Activated T-cell treated with anti-CD3 and anti-CD28 coated beads, Interleukin-2, amount 50 U/mL, for 1 hour (primary cell): ENCODE measurements at regions not wholly inside any gene's neighbourhood (a gene's known extent, or its start where the extent isn't known, plus 50 kb on each side); places are given as distances from the start of the nearest gene placed in this dataset.

Experiments
- DNase-seq: peaks from one replicate; pipeline ENCODE4 v3.0.0-alpha.2; 2020

DNA sequence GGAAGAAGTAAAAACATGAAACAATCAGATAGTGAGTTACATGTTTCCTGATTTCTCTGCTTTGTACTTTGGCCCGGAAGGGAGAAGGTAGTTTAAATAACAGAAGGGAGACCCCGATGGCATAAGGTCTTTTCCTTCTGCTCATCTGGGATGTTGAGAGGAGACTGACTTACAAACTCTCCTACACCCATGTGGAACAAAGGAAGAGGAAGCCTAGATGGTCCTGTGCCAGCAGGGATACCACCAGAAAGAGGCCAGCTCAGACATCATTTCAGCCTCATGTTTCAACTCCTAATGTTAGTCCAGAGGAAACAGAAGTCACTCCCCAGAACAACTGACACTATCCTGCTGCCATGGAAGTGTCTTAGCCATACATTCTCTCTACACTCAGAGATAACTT is 250.7 kb upstream of the NOX3 start:
- DNase-seq: no peak

DNA sequence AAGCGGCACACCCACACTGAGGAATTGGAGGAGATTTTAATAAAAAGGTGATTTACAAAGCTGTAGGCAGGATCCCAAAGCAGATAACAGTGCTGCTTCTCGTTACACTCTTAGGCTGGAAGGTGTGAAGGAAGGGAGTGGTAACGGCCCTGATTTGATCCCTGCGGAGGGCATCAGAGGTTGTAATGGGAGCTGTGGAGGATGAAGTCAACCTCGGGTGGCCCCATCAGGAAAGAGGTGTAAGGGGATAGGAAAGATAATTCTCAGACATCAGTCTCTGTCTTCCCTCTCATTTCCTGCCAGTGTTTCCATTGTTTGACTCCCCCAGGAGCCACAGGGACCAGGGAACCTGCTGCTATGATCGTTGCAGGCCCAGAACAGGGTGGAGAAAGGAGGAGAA is 245.7 kb upstream of the NOX3 start:
- no peak for DNase-seq

- no peak for DNase-seq
These were observed 239.9 kb upstream of the NOX3 start for GRCh38 chr6:155695495-155695894.

- no peak for DNase-seq
These were observed 238.8 kb upstream of the NOX3 start for GRCh38 chr6:155694419-155694790.

DNA sequence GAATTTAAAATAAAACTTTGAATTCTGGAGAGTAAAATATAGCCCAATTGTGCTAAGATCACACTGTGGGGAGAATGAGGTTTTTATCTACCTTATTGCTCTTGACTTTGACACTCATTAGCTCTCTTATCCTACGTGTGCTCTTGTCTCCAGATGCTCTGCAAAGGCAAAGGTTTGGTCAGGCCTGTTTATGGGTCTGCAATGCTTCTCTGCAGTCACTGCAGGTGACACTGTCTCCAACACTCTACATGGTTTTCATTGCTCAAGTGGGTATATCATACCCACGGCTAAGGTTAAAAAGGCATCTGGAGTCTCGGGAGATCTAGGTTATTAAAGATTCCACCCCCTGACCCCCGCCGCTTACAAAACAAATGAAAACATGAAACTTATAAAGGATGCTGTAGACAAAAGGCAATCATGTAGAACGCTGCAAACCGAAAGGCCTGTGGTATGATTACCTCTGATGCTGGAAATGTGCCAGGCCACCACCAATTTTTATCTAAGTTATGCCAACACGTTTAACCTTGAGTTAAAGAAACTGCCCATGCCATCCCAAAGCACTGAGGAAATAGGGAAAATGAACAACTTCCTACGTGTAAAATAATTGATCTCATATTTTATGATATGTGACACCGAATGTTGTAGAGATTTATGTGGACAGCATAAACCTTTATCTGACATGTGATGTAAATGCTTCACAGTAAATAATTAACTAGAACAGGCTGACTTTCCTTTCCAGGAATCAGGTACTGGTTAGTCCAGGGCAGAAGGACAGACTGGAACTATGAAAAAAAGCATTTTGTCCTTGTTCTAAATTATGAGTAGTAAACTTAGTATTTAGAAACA is 238.2 kb upstream of the NOX3 start:
- no peak for DNase-seq

DNA sequence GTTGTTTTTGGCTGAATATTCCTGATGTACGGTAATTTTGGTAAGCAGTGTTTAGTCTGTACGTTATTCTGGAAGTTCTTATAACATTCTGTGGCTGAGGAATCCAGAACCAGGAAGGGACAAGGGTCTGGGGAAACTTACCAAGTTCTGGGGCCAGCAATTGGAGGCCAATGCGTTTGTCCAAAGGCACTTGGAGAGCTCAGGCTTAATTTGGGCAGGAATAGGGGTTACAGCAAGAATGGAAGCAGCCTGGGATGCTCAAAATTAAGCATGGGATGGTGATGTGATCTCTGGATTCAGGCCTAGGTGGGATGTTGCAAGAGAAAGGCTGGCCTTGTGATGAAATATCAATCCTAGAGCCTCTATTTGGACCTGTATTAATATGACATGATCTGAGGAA is 235.2 kb upstream of the NOX3 start:
- no peak for DNase-seq

DNA sequence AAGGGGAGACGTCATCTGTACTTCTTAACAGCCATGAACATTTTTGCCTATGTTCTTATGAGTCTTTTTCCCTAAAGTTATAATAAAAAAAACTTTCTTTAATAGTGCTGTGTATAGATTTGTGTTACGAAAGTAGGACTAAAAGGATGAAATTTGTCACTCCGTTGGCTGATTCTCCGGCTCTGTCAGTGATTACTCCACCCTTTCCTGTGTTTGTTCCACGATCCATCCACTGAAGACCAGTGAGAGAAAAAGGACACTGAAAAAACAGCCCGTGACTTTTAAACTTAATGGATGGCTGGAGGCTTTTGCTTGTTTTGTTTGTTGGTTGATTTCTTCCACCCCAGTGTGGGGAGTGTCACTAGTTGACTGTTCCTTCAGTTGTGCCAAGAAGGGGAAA is 232.0 kb upstream of the NOX3 start:
- no peak for DNase-seq

DNA sequence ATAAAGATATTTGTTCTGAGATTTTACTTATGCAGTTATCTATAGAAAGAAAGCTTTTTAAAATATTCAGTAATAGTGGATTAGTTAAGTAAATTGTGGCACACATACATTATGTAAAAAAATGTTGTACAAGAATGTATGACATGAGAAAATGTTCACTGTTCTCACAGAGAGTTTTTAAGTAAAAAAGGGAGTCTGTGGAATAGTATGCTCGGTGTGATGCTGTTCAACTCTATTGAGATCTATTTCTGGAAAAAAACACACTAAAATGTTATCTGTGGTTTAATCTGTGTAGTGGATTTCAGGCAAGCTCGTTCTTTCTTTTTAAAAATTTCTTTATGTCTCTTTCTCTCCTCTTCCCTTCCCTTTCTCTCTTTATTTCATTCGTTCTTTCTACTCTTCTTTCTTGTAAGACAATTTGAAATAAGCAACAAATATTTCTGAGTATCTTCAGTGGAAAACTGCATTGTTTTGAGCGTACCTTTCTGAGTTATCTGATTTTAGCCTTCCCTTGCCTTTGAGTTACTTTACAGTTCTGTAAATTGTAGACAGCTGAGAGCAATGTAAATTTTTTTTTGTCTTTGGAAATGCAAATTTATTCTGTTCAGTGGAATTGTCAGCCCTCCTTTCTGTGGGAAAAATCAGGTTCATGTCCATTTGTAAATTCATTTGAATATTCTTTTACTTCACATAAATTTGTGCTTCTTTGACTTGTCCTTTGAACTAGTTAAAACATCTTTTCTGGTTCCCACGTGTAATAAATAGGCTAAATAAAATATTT is 229.0 kb upstream of the NOX3 start:
- no peak for DNase-seq

- no peak for DNase-seq
These were observed 222.7 kb upstream of the NOX3 start for GRCh38 chr6:155678361-155678760.

- no peak for DNase-seq
These were observed 220.7 kb upstream of the NOX3 start for GRCh38 chr6:155676346-155676745.

GRCh38 chr6:155670655-155671054 is 215.0 kb upstream of the NOX3 start:
- DNase-seq: no peak

DNA sequence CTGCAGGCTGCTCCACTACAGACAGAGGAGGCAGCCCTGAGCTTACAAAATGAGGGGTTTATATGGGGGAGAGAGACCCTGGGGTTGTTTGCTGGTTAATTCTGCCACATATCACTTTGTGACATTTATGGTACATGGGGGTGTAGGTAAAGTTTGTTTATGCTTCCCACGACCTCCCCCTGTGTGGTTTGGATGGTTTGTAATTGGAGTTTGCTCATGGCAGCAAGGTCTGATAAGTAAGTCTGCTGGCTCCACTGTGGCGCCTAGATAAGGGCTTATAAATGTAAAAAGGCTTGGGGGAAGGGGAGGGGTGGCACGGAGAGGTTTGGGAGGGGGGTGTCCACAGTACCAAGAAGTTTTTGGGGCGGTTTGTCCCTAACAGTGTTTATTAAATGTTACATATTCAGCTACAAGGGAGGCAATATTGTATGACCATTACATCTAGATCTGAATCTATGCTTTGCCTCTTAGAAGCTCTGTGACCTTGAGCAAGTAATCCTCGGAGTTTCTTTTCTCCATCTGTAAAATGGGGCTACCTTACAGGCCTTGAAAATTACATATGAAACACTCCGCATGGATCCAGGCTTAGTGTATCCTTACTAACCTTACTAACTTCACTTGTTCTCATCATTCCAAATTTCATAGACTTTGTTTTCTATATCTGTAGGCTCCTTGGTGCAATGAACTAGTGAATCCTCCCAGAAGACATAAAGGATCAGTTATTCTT is 204.8 kb upstream of the NOX3 start:
- no peak for DNase-seq

GRCh38 chr6:155656024-155656423 is 200.4 kb upstream of the NOX3 start:
- no peak for DNase-seq

GRCh38 chr6:155654474-155654873 is 198.8 kb upstream of the NOX3 start:
- no peak for DNase-seq

- DNase-seq: no peak
These were observed 192.7 kb upstream of the NOX3 start for GRCh38 chr6:155648301-155648700.

- no peak for DNase-seq
These were observed 191.7 kb upstream of the NOX3 start for GRCh38 chr6:155647354-155647753.

DNA sequence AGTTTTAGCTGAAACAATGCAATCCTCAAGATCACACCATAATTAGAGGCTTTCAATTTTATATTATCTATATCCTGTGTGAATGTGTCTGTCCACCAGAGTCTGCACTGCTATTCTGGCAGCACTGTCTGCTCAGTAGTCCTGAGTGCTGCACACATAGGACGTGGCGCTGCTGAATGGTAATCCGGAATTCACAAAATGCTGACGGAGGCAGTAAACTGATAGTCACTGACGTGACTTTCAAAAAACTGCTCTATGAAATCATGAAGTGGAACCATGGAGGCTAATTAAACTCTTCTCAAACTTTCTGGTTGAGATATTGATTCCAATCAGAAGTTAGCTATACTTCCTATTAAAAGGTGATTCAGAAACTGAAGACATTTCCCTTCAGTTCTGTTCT is 190.8 kb upstream of the NOX3 start:
- no peak for DNase-seq

DNA sequence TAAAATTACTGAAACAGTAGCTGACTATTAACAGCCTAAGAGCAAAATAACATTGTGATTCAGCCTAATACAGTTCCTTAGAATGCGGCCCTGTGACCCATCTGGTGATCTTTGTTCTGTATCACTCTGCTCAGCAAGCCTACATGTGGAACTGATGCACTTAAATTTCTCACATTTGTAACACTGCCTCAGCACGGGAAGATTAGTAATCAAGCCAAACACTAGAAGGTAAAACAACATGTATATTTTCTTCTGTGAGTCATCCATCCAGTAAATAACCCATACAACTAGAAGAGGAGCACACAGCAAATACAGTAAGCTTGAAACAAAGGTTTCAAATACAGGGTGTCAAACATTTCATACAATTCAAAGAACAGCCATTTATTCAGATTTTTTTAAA is 189.7 kb upstream of the NOX3 start:
- no peak for DNase-seq

- no peak for DNase-seq
These were observed 186.0 kb upstream of the NOX3 start for GRCh38 chr6:155641603-155642002.

DNA sequence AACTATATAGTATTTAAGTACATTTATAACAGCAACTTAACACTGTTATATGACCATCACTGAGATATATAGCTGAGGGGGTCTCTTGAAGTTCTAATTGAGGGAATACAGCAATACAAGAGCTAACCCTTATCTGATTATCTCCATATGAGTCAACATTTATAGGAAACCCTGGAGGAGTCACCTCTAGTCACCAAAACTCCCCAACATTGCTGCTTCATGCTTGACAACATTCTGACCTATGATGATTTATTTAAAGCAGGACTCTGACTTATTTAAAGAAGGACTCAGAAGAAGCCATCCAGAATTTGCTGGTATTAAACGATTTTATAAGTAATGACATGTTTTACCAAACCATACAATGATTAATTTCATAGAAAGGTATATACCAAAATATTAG is 182.6 kb upstream of the NOX3 start:
- no peak for DNase-seq

GRCh38 chr6:155635416-155635815 is 179.8 kb upstream of the NOX3 start:
- DNase-seq: no peak

- no peak for DNase-seq
These were observed 174.4 kb upstream of the NOX3 start for GRCh38 chr6:155630085-155630484.

DNA sequence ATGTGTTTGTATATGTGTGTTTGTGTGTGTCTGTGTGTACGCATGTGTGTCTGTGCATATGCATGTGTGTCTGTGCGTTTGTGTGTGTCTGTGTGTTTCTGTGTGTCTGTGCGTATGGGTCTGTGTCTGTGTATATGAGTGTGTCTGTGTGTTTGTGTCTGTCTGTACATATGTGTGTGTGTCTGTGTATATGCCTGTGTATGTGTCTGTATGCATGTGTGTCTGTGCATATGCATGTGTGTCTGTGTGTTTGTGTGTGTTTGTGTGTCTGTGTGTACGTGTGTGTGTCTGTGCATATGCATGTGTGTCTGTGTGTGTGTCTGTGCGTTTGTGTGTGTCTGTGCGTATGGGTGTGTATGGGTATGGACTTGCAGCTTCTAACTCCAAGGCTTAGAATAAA is 174.0 kb upstream of the NOX3 start:
- DNase-seq: no peak

- DNase-seq: no peak
These were observed 172.7 kb upstream of the NOX3 start for GRCh38 chr6:155628306-155628705.
